GM12873 (cell line): ENCODE measurements at regions not wholly inside any gene's neighbourhood (a gene's known extent, or its start where the extent isn't known, plus 50 kb on each side); places are given as distances from the start of the nearest gene placed in this dataset.

Experiments
- CTCF ChIP-seq: IDR thresholded peaks from 2 replicates; pipeline ENCODE4 v1.5.1; 2012; ENCODE audit warnings: low read depth, mild to moderate bottlenecking, moderate library complexity, low read length, control low read depth; ENCODE audit not compliant: insufficient read depth; ENCODE audit errors: missing control alignments

GRCh38 chr1:228987286-228987685 is 252.0 kb downstream of the RHOU start:
- no peak for TF ChIP-seq CTCF

GRCh38 chr1:228987736-228988506 is 252.6 kb downstream of the RHOU start:
- TF ChIP-seq CTCF: no peak

- TF ChIP-seq CTCF: no peak
Measured at GRCh38 chr1:228988664-228989063, 253.4 kb downstream of the RHOU start.

- TF ChIP-seq CTCF: no peak
Measured at GRCh38 chr1:228989176-228989575, 253.9 kb downstream of the RHOU start.

- no peak for TF ChIP-seq CTCF
Measured at GRCh38 chr1:228989676-228989991, 254.4 kb downstream of the RHOU start.

GRCh38 chr1:228989992-228990827 is 254.9 kb downstream of the RHOU start:
- TF ChIP-seq CTCF: no peak

- no peak for TF ChIP-seq CTCF
Measured at GRCh38 chr1:228990906-228991569, 255.8 kb downstream of the RHOU start.
